ENCODE measurements at regions not wholly inside any gene's neighbourhood (a gene's known extent, or its start where the extent isn't known, plus 50 kb on each side); places are given as distances from the start of the nearest gene placed in this dataset.

DNA sequence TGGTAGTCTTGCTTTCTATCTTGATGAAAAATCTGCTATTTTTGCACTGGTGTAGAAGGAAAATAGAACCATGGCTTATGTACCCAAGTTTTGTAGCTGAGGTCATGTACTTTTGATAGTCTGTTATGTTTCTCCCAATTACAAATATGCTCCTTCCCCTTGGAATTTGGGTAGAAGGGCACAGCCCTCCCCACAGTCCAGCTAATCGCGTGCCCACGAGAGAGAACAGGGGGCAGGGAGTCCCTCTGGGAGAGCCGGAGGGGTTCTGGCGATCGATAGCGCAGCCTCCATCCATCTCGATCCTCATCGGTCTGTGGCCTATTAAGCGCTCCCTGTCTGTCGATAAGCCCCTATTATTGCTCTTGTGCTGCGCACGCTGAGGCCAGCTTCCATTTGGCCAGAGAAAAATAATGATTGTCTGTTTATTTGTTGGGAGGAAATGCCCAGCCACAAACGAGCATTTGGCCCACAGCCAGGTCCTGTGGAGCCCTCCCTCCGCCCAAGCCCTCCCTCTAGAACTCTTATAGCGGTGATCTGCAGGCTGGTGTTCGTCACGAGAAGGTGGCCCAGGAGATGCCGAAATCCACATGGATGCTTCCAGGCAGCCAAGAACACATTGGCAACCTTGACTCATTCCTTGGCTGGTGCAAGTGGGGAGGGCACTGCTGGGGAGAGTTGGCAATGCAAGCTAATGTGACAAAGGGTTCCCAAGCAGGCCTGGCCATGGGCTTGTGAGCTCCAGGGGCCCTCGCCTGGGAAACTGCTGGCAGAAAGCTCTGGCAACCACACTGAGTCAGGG is 134.7 kb upstream of the TNR start:
- no peak overlapping the region for H3K27ac ChIP-seq
- H3K9ac ChIP-seq = no peak overlapping the region
- no peaks in the 10 kb centered on the region for H3K9me3 ChIP-seq (ENCODE audit: control insufficient read depth, low read length)
- H3K4me2 ChIP-seq (ENCODE audit: low read length) = no peak overlapping the region
- no peaks in the 10 kb centered on the region for H3K79me2 ChIP-seq
- H3K4me3 ChIP-seq (ENCODE audit: low read depth, low read length) = no peak overlapping the region
- H3K36me3 ChIP-seq (ENCODE audit: control insufficient read depth, insufficient read depth, low read length) = no peaks in the 10 kb centered on the region
- no peaks in the 10 kb centered on the region for H3K4me1 ChIP-seq
- TF ChIP-seq, protein P1, sequence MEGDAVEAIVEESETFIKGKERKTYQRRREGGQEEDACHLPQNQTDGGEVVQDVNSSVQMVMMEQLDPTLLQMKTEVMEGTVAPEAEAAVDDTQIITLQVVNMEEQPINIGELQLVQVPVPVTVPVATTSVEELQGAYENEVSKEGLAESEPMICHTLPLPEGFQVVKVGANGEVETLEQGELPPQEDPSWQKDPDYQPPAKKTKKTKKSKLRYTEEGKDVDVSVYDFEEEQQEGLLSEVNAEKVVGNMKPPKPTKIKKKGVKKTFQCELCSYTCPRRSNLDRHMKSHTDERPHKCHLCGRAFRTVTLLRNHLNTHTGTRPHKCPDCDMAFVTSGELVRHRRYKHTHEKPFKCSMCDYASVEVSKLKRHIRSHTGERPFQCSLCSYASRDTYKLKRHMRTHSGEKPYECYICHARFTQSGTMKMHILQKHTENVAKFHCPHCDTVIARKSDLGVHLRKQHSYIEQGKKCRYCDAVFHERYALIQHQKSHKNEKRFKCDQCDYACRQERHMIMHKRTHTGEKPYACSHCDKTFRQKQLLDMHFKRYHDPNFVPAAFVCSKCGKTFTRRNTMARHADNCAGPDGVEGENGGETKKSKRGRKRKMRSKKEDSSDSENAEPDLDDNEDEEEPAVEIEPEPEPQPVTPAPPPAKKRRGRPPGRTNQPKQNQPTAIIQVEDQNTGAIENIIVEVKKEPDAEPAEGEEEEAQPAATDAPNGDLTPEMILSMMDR (IDR thresholded peaks at IDR 0.05) = no peak
- no peaks in the 10 kb centered on the region for H3K27me3 ChIP-seq (ENCODE audit: control insufficient read depth, insufficient read depth, low read length)
- H2AFZ ChIP-seq = no peak overlapping the region

DNA sequence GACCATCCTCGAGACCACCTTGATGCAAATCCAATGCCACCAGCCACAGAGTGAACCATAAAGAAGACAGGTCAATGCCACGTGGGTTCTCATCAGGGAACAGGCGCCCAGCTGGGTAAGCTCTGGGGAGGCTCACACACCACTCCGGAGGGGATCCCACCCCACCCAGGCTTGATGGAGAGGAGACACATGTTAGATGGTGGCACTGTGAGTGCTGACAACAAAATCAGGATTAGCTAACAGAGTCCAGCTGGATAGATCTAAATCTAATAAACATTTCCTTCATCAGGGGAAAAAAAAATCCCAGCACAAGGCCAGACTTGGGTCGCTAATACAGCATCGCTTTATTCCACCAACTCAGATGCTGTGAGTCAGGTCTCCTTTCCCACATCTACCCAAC is 132.2 kb upstream of the TNR start:
- Histone ChIP-seq H3K36me3 (ENCODE audit: control insufficient read depth, insufficient read depth, low read length) (no peaks in the 10 kb centered on the region), H3K4me2 (ENCODE audit: low read length) (no peak overlapping the region), H3K27ac (no peak overlapping the region), H3K4me1 (no peaks in the 10 kb centered on the region), H3K79me2 (no peaks in the 10 kb centered on the region), H3K27me3 (ENCODE audit: control insufficient read depth, insufficient read depth, low read length) (no peaks in the 10 kb centered on the region), H3K4me3 (ENCODE audit: low read depth, low read length) (no peak overlapping the region), H3K9me3 (ENCODE audit: control insufficient read depth, low read length) (no peaks in the 10 kb centered on the region), H2AFZ (no peak overlapping the region), H3K9ac (no peak overlapping the region)
- TF ChIP-seq, protein P1 (IDR thresholded peaks at IDR 0.05) = no peak

DNA sequence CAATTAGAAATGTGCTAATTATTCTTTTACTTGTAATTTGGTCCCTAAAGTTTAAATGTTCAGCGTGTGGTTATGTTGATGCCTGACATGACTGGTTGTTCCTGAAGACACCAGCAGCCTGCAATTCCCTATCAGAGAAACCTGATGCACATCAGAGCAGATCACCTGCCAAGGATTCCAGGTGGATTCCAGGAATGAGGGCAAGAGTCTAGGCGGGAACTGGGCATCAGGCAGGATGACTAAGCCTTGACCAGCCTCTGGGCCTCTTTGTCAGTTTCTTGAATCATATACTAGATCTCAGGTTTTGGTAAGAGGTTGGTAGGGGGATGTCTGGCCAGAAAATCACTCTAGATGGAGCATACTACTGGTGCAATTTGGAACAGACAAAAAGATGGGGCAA is 130.7 kb upstream of the TNR start:
- no peaks in the 10 kb centered on the region for H3K36me3 ChIP-seq (ENCODE audit: control insufficient read depth, insufficient read depth, low read length)
- no peaks in the 10 kb centered on the region for H3K79me2 ChIP-seq
- H3K27me3 ChIP-seq (ENCODE audit: control insufficient read depth, insufficient read depth, low read length) = no peaks in the 10 kb centered on the region
- no peak overlapping the region for H3K4me3 ChIP-seq (ENCODE audit: low read depth, low read length)
- TF ChIP-seq, protein P1 (IDR thresholded peaks at IDR 0.05) = no peak
- no peak overlapping the region for H3K4me2 ChIP-seq (ENCODE audit: low read length)
- no peaks in the 10 kb centered on the region for H3K4me1 ChIP-seq
- H2AFZ ChIP-seq = no peak overlapping the region
- H3K9me3 ChIP-seq (ENCODE audit: control insufficient read depth, low read length) = no peaks in the 10 kb centered on the region
- H3K27ac ChIP-seq = no peak overlapping the region
- no peak overlapping the region for H3K9ac ChIP-seq

- TF ChIP-seq, protein P1 (IDR thresholded peaks at IDR 0.05) = no peak
- no peak overlapping the region for H3K4me3 ChIP-seq (ENCODE audit: low read depth, low read length)
- no peak overlapping the region for H3K27ac ChIP-seq
Observed at GRCh38 chr1:175873290-175873935, 130.0 kb upstream of the TNR start.

More at GRCh38 chr1:175873290-175873935, 130.0 kb upstream of the TNR start:
- H3K9ac ChIP-seq = no peak overlapping the region
- H3K27me3 ChIP-seq (ENCODE audit: control insufficient read depth, insufficient read depth, low read length) = no peaks in the 10 kb centered on the region
- H3K36me3 ChIP-seq (ENCODE audit: control insufficient read depth, insufficient read depth, low read length) = no peaks in the 10 kb centered on the region
- no peak overlapping the region for H2AFZ ChIP-seq
- no peaks in the 10 kb centered on the region for H3K4me1 ChIP-seq
- no peaks in the 10 kb centered on the region for H3K79me2 ChIP-seq
- no peaks in the 10 kb centered on the region for H3K9me3 ChIP-seq (ENCODE audit: control insufficient read depth, low read length)
- H3K4me2 ChIP-seq (ENCODE audit: low read length) = no peak overlapping the region
